ENCODE measurements at regions not wholly inside any gene's neighbourhood (a gene's known extent, or its start where the extent isn't known, plus 50 kb on each side); places are given as distances from the start of the nearest gene placed in this dataset.

GRCh38 chr6:144856622-144857021, 571.5 kb downstream of the UTRN start:
- no peak for DNase-seq

DNA sequence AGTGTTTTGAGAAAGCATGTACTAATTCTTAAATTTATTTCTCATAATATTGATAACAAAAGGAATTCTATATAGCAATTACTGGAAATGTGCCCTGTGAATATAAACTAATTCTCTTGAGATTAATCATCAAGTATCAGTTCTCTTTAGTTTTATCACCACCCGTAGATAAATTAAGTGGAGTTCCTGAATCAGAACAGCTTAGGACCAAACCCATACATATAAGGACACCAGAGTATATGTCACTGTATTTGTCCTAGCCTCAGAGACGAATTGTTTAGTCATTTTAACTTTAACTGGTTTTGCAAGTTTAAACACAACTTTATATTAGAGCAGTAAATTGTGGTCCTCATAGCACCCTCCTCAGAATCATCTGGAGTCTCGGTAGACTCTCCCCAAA, 572.0 kb downstream of the UTRN start:
- DNase-seq, result no peak

- no peak for DNase-seq
Measured at GRCh38 chr6:144862769-144863168, 577.6 kb downstream of the UTRN start.

DNA sequence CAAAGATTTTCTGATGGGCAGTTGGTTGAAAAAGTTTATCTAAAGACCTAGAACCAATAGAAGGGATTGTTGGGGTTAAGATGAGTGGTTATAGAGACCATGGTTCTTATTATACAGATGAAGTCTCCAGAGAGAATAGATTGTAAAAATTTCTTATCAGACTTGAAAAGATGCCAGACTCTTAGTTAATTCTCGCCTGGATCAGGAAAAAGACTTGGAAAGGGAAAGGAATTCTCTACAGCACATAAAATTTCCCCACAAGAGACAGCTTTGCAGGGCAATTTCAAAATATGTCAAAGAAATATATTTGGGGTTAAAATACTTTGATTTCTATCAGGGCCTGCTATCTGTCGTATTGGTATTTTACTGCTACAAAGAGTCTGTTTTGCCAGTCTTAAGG, 582.6 kb downstream of the UTRN start:
- DNase-seq, result no peak

- no peak for DNase-seq
Measured at GRCh38 chr6:144870782-144871181, 585.6 kb downstream of the UTRN start.

GRCh38 chr6:144873623-144874378, 588.7 kb downstream of the UTRN start:
- no peak for DNase-seq

DNA sequence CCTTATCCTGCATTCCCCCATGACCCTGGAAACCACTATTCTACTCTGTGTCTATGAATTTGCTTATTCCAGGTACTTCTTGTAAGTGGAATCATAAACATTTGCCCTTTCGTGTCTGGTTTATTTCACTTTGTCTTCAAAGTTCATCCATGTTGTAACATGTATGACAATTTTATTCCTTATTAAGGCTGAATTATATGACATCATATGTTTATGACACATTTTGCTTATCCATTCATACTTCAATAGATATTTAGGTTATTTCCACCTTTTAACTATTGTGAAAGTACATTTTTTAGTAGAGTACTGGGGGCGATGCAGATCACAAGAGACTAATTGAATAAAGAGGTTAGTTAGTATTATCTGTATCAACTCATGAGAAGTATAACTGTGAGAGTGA, 591.6 kb downstream of the UTRN start:
- no peak for DNase-seq

DNA sequence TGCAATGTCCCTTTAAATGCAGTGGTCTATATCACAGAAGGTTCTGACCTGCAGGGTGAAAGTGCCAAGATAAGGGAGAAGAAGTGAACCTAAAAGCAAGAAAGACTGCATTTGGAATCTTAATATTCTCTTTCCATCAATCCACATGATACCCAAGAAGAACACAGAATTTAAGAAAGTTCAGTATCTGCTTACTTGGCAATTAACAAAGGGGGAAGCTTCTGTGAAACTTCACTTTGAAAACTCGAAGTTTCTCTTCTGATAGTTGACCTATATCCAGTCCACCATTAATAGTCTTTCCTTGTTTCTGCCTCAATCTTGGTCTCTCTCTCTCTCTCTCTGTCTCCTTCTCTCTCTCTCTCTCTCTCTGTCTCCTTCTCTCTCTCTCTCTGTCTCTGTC, 592.0 kb downstream of the UTRN start:
- DNase-seq, result no peak

DNA sequence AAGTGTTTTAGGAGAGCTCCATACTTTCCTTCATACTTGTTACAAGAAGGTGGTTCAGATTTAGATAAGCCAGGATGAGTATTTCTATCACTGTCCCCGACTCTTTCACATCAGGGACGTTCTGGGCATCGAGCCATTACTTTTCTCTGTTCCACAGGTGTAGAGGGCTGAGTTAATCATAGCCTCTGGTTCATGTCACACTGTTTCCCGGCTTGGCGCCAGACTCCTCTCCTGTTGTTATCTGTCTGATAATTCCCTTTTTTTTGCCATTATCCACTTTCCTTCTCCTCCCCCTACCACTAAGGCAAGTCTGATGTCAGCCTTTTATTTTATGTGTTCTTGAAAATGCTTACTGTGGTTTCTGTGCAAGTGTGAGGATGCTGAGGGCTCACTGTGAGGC, 593.4 kb downstream of the UTRN start:
- DNase-seq, result no peak

- DNase-seq, result no peak
Measured at GRCh38 chr6:144879436-144879835, 594.3 kb downstream of the UTRN start.

GRCh38 chr6:144882425-144882824, 597.3 kb downstream of the UTRN start:
- no peak for DNase-seq

DNA sequence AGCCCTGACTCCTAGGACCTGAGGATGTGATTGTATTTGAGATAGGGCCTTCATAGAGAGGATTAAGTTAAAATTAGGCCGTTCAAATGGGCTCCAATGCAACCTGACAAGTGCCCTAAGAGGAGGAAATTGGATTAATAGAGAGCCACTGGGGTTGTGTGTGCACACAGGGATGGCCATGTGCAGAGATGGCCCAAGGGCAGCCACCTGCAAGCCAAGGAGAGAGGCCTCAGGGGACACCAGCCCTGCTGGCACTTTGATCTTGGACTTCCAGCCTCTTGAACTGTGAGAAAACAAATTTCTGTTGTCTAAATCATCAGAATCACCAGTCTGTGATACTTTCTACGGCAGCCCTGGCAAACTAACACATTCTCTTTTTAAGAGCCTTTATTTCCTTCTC, 598.8 kb downstream of the UTRN start:
- DNase-seq, result peak; percentile 40

DNA sequence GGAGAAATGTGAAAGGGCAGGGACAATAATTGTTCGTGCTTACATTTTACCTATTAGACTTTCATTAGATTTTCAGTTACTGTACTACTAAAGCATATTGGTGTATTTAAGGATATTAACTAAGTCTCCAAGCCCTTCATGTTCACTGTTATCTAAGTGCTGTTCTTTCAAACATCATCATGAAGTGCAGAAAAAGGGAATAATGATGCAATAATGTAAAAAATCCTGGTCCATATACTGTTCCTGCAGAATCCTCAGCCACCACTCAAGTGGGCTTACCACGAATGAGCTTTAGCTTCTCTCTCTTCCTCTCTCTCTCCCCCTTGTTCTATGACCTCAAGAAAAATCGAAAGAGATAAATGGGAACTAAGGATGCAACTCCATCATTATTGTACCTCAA, 600.7 kb downstream of the UTRN start:
- DNase-seq, result no peak

DNA sequence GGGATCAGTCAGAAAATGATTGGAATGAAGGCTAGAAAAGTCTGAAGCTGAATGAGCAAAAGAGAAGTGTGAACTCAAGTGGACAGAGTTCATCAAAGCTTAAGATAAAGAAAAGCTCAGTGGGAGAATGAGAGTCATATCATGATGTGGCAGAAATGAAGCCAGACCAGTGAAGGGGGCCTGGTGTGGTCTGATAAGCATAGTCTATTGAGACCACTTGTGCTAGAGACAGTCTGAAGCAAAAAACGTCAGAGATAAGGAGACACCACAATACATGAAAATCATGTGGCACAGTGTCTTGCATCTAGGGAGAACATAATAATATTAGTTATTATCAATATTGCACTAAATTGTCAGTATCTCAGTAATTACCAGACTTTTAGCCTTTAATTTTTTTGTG, 601.5 kb downstream of the UTRN start:
- peak; percentile 14 for DNase-seq

DNA sequence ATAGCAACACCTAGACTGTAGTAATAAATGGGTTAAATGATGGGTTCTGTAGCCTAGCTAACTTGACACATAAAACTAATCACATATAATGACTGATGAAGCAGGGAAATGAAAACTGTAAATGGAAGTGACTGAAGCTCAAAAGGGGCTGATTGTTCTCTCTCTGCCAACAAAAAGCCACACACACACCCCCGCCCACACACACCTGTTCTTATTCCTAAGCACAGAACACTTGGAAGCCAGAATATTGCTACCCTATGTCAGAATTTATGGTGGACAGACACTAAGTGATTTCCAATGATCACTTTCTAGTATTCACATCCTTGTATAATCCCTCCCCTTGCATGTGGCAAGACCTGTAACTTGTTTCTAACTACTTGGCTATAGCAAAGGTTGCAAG, 603.5 kb downstream of the UTRN start:
- no peak for DNase-seq

GRCh38 chr6:144893680-144894151, 608.6 kb downstream of the UTRN start:
- no peak for DNase-seq

- peak; percentile 30 for DNase-seq
Measured at GRCh38 chr6:144894240-144894639, 609.1 kb downstream of the UTRN start.

DNA sequence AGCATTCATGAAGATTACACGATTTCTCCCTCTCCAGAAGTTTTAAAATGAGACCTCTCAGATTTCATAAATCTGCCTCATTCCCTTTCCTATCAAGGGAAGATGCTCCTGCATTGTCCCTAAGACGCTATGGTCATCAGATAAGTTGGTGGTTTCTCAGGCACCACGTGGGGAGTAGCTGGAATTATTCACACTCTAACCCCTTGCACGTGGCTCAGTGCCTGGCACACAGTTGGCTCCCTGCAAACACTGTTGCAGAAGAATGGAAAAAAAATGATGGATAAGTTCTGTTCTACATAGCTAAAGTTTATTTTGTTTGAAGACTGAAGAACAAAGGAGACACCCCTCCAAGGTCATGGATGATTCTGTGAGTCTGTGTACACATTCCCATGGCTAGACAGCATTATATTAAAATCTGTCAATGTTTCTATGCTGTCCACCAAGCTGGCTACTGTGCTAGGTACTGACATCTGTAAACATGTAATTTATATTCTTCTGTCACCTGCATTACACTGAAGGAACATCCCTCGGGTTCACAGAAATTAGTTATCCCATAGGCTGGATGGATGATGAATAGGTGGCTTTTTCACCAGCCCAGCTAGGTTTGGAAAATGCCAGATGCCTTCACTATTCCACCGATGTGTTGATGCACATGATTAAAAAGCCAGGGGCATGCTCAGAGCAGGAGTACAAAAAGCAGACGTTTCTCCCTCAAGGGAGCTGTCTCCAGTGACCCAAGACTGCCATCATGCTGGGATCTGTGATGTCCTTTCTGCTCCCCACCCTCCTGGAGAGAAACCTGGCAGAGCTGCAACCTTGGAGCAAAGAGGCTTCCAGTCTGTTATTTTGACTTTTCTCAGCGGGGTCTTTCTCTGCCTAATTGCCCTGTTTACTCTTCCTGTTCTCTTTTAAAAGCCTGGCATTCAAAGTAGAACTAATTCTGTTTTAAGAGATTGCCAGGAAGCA, 610.5 kb downstream of the UTRN start:
- no peak for DNase-seq

GRCh38 chr6:144896289-144896688, 611.2 kb downstream of the UTRN start:
- peak; percentile 33 for DNase-seq

DNA sequence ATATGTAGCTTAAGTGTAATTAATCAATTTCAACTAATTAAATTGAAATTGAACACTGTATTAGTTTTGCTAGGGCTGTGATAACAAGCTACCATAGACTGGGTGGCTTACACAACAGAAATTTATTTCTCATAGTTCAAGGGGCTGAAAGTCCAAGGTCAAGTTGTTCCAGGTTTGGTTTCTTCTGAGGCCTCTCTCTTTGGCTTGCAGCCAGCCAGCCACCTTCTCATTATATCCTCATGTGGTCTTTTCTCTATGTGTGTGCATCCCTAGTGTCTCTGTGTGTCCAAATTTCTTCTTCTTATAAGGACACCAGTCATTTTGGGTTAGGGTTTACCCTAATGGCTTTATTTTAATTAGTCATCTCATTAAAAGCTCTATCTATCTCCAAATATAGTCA, 611.7 kb downstream of the UTRN start:
- DNase-seq, result peak; percentile 11

- DNase-seq, result no peak
Measured at GRCh38 chr6:144897441-144897921, 612.3 kb downstream of the UTRN start.

- DNase-seq, result no peak
Measured at GRCh38 chr6:144898052-144898689, 613.0 kb downstream of the UTRN start.

DNA sequence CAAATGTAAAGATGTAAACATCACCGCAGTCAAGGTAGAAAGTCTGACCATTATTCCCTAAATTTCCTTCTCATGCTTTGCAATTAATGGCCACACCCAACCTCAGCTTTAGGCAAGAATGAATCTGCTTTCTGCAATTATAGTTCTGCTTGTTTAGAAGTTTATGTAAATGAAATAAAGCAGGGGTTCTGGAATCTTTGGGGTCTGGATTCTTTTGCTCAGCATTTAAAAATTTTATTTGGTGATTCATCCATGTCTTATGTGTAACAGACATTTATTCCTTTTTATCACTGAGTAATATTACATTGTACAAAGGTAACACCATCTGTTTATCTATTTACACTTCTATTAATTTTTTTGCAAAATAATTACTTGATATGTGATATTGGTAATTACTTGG, 613.6 kb downstream of the UTRN start:
- DNase-seq, result no peak
